ENCODE measurements at regions not wholly inside any gene's neighbourhood (a gene's known extent, or its start where the extent isn't known, plus 50 kb on each side); places are given as distances from the start of the nearest gene placed in this dataset.

GRCh38 chr7:41785265-41785664, 82.4 kb upstream of the INHBA start:
- TF ChIP-seq CTCF (IDR thresholded peaks at IDR 0.05; ENCODE audit: low read depth, low read length, missing input control): no peak
- no peak for TF ChIP-seq SP1 (IDR thresholded peaks at IDR 0.05)
- TF ChIP-seq, protein P1, sequence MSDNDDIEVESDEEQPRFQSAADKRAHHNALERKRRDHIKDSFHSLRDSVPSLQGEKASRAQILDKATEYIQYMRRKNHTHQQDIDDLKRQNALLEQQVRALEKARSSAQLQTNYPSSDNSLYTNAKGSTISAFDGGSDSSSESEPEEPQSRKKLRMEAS (IDR thresholded peaks at IDR 0.05): no peak
- no peak for TF ChIP-seq FOXA2 (IDR thresholded peaks at IDR 0.05)
